ENCODE measurements at regions not wholly inside any gene's neighbourhood (a gene's known extent, or its start where the extent isn't known, plus 50 kb on each side); places are given as distances from the start of the nearest gene placed in this dataset.

DNA sequence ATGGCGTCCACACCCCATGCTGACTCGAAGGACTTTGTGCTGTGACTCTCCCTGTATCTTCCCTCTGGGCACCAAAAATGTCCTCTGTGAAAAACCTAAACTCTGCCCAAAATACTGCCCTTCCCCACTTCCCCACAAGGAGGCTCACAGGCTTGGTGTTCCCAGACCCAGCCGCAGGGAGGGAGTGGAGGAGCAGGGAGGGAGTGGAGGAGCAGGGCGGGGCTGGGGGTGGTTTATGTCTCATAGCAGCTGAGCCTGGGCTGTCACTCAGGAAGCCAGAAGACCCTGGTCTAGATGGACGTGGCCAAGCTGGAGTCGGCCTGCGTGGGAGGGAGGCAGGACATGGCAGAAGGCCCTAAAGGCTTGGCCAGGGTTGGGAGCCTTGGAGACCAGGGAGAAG lies 461.7 kb downstream of the PTPRU start:
- TF ChIP-seq MAZ (IDR thresholded peaks at IDR 0.05; ENCODE audit: borderline replicate concordance, low read depth, low read length): no peak
- TF ChIP-seq, protein P1, sequence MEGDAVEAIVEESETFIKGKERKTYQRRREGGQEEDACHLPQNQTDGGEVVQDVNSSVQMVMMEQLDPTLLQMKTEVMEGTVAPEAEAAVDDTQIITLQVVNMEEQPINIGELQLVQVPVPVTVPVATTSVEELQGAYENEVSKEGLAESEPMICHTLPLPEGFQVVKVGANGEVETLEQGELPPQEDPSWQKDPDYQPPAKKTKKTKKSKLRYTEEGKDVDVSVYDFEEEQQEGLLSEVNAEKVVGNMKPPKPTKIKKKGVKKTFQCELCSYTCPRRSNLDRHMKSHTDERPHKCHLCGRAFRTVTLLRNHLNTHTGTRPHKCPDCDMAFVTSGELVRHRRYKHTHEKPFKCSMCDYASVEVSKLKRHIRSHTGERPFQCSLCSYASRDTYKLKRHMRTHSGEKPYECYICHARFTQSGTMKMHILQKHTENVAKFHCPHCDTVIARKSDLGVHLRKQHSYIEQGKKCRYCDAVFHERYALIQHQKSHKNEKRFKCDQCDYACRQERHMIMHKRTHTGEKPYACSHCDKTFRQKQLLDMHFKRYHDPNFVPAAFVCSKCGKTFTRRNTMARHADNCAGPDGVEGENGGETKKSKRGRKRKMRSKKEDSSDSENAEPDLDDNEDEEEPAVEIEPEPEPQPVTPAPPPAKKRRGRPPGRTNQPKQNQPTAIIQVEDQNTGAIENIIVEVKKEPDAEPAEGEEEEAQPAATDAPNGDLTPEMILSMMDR (IDR thresholded peaks at IDR 0.05): peak; percentile 24; the same call in 1 of the 3 replicates
- no peak for TF ChIP-seq SREBF2 (IDR thresholded peaks at IDR 0.05)
- no peak for TF ChIP-seq BHLHE40 (IDR thresholded peaks at IDR 0.05; ENCODE audit: low read depth, low read length)
- TF ChIP-seq CEBPB (IDR thresholded peaks at IDR 0.05): no peak
- TF ChIP-seq EHMT2 (IDR thresholded peaks at IDR 0.05; ENCODE audit: low read depth): no peak
- TF ChIP-seq KDM1A (IDR thresholded peaks at IDR 0.05; ENCODE audit: low read depth): no peak
- TF ChIP-seq, protein P2, sequence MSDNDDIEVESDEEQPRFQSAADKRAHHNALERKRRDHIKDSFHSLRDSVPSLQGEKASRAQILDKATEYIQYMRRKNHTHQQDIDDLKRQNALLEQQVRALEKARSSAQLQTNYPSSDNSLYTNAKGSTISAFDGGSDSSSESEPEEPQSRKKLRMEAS (IDR thresholded peaks at IDR 0.05): no peak
- TF ChIP-seq EP300 (IDR thresholded peaks at IDR 0.05): no peak
- TF ChIP-seq POLR2A (IDR thresholded peaks at IDR 0.05; ENCODE audit: low read length): no peak
- TF ChIP-seq, protein P3, sequence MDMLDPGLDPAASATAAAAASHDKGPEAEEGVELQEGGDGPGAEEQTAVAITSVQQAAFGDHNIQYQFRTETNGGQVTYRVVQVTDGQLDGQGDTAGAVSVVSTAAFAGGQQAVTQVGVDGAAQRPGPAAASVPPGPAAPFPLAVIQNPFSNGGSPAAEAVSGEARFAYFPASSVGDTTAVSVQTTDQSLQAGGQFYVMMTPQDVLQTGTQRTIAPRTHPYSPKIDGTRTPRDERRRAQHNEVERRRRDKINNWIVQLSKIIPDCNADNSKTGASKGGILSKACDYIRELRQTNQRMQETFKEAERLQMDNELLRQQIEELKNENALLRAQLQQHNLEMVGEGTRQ (IDR thresholded peaks at IDR 0.05): no peak
- TF ChIP-seq RCOR1 (IDR thresholded peaks at IDR 0.05; ENCODE audit: low read depth, low read length): no peak
